Vagina (tissue), 2 donors: ENCODE measurements at regions not wholly inside any gene's neighbourhood (a gene's known extent, or its start where the extent isn't known, plus 50 kb on each side); places are given as distances from the start of the nearest gene placed in this dataset.

ENCODE experiments used
- POLR2AphosphoS5 ChIP-seq, 2 donors: sonication (generic); formaldehyde crosslinking; IDR thresholded peaks; one replicate each; pipeline ENCODE4 v1.9.0; 2017; ENCODE audit warnings: antibody characterized with exemption in 2 of 2, mild to moderate bottlenecking in 2 of 2, low read depth in 1 of 2; ENCODE audit not compliant: insufficient read depth in 1 of 2
- TF ChIP-seq, protein P1 (sequence below), 3 experiments: fragments of 450-650 bp in 2 of 3; fragments of 200-600 bp in 1 of 3; sonication (generic) in 1 of 3; IDR thresholded peaks; one replicate each; pipeline ENCODE4 v1.5.1; 2017 to 2019; ENCODE audit warnings: antibody characterized with exemption in 3 of 3, mild to moderate bottlenecking in 2 of 3, moderate library complexity in 2 of 3

- TF ChIP-seq POLR2AphosphoS5 (IDR thresholded peaks at IDR 0.05; ENCODE audit: insufficient read depth in 1 of 2, low read depth in 1 of 2) = no peak
- TF ChIP-seq, protein P1, sequence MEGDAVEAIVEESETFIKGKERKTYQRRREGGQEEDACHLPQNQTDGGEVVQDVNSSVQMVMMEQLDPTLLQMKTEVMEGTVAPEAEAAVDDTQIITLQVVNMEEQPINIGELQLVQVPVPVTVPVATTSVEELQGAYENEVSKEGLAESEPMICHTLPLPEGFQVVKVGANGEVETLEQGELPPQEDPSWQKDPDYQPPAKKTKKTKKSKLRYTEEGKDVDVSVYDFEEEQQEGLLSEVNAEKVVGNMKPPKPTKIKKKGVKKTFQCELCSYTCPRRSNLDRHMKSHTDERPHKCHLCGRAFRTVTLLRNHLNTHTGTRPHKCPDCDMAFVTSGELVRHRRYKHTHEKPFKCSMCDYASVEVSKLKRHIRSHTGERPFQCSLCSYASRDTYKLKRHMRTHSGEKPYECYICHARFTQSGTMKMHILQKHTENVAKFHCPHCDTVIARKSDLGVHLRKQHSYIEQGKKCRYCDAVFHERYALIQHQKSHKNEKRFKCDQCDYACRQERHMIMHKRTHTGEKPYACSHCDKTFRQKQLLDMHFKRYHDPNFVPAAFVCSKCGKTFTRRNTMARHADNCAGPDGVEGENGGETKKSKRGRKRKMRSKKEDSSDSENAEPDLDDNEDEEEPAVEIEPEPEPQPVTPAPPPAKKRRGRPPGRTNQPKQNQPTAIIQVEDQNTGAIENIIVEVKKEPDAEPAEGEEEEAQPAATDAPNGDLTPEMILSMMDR (IDR thresholded peaks at IDR 0.05) = no peak
These were observed 283.5 kb downstream of the LRATD1 start for GRCh38 chr2:14915983-14916382.
